Mammary epithelial cell (primary cell): ENCODE measurements at regions not wholly inside any gene's neighbourhood (a gene's known extent, or its start where the extent isn't known, plus 50 kb on each side); places are given as distances from the start of the nearest gene placed in this dataset.

Source experiments
- CTCF ChIP-seq, 2 donors: IDR thresholded peaks in 1 of 2; conservative IDR thresholded peaks in 1 of 2; 2 replicates each; pipeline ENCODE4 v1.5.1; 2011 to 2012; ENCODE audit warnings: inconsistent platforms in 2 of 2, low read length in 2 of 2, mild to moderate bottlenecking in 2 of 2, control low read depth in 1 of 2, low read depth in 1 of 2; ENCODE audit not compliant: insufficient read depth in 1 of 2; ENCODE audit errors: extremely low read depth in 1 of 2
- EZH2 ChIP-seq: IDR thresholded peaks from 2 replicates; pipeline ENCODE4 v1.6.1; 2012; ENCODE audit warnings: low read length, inconsistent platforms, borderline replicate concordance

GRCh38 chr13:37209621-37210580 is 104.4 kb upstream of the CSNK1A1L start:
- TF ChIP-seq CTCF (conservative IDR thresholded peaks at IDR 0.05 in 1 of 2, IDR thresholded peaks at IDR 0.05 in 1 of 2; ENCODE audit: extremely low read depth in 1 of 2, insufficient read depth in 1 of 2, low read depth in 1 of 2, low read length in 2 of 2): no peak
- no peak for TF ChIP-seq EZH2
